ENCODE measurements at regions not wholly inside any gene's neighbourhood (a gene's known extent, or its start where the extent isn't known, plus 50 kb on each side); places are given as distances from the start of the nearest gene placed in this dataset.

DNA sequence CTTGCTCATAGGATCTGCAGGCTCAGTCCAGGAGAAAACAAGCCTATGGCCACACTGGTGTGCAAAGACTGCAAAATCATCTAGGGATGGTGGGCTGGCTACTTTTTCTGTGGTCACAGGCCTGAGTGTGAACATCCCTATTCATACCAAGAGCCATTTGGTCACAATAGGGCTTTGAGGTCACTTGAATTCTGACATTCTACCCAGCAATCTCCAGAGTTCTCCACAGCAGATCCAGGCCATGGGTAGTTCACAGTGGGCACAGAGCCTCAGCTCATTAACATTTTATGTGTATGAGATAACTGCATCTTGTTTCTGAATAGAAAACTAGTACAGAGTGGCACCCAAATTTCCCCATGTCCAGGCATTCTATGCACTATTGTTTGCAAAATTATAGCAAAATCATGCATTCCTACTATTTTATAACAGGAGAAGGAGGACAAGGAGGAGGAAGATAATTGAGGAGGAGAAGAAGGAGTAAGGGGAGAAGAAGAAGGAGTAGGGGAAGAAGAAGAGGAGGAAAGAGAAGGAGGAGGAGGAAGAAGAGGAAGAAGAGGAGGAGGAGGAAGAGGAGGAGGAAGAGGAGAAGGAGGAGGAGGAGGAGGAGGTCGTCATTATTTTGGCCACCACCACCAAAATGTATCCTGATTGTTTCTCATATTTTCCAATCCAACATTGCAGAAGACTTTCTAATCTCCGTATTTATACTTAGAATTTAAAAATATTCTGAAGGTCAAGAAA lies 129.0 kb downstream of the SEMA6D start:
- TF ChIP-seq CTCF (IDR thresholded peaks at IDR 0.05; ENCODE audit: poor library complexity, severe bottlenecking), result no peak
- TF ChIP-seq REST (IDR thresholded peaks at IDR 0.05; ENCODE audit: borderline replicate concordance), result no peak
- no peak for TF ChIP-seq TAF1 (IDR thresholded peaks at IDR 0.05; ENCODE audit: low read depth)
- no peak for TF ChIP-seq EZH2 (IDR thresholded peaks at IDR 0.05; ENCODE audit: borderline replicate concordance, insufficient read depth, low read length, poor library complexity, severe bottlenecking)
- TF ChIP-seq POLR2AphosphoS5 (IDR thresholded peaks at IDR 0.05), result no peak
- TF ChIP-seq RAD21 (conservative IDR thresholded peaks at IDR 0.05), result no peak
- no peak for TF ChIP-seq EP300 (conservative IDR thresholded peaks at IDR 0.05; ENCODE audit: poor library complexity, severe bottlenecking)
- TF ChIP-seq SMC3 (conservative IDR thresholded peaks at IDR 0.05; ENCODE audit: poor library complexity), result no peak
